Stimulated activated CD4-positive, alpha-beta T cell treated with anti-CD3 and anti-CD28 coated beads, Interleukin-15, amount 100 ng/mL, for 48 hours (primary cell): ENCODE measurements at regions not wholly inside any gene's neighbourhood (a gene's known extent, or its start where the extent isn't known, plus 50 kb on each side); places are given as distances from the start of the nearest gene placed in this dataset.

Experiments used
- DNase-seq, 2 donors: peaks; one replicate each; pipeline ENCODE4 v3.0.0-alpha.2; 2020; ENCODE audit warnings: low read depth in 2 of 2

DNA sequence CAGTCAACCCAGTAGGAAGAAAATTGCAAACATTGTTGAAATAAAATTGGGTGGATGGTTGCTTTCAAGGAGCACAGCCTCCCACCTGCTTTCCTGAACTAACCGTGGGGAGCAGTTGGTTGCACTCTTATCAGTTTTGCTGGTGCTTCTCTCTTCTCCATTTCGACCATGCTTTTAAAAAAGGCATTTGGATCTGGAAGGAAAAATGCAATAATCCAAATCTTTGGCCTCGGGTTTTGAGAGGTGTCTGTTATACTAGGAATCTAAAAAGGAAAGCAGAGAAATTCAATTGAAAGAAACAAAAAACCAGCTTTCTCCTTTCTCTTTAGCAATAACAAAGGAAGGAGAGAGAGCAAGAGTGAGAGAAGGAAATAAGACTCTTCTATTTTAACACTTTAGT is 113.6 kb upstream of the ARGLU1 start:
- DNase-seq = no peak

DNA sequence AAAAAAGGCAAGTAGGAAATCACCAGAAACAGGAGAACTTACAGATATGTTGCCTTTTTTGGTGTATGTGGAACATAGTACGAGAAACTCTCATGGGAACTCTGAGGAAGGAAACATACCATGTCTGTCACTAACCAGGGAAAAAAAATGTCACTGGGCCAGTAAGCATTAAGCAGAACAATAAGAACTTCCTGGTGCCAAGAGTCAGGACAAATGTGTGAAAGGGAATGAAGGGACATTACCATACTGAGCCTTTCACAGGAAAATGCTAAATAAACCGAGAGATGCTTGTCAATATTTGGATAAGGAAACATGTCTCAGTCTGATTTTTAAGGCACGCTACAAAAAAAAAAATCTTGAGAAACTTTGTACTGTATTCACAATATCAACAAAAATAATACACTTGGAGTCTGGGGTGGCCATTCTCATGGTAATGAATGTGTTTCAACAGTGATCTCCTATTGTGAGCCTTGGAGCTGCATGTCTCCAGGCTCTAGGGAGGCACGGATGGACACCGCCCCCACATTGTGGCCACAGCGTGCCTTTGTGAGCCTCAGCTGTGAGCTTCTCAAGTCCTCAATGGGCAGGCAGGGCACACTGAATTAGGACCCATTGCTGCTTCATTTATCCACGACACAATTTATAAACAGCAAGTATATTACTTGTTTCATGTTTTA is 113.0 kb upstream of the ARGLU1 start:
- no peak for DNase-seq

DNA sequence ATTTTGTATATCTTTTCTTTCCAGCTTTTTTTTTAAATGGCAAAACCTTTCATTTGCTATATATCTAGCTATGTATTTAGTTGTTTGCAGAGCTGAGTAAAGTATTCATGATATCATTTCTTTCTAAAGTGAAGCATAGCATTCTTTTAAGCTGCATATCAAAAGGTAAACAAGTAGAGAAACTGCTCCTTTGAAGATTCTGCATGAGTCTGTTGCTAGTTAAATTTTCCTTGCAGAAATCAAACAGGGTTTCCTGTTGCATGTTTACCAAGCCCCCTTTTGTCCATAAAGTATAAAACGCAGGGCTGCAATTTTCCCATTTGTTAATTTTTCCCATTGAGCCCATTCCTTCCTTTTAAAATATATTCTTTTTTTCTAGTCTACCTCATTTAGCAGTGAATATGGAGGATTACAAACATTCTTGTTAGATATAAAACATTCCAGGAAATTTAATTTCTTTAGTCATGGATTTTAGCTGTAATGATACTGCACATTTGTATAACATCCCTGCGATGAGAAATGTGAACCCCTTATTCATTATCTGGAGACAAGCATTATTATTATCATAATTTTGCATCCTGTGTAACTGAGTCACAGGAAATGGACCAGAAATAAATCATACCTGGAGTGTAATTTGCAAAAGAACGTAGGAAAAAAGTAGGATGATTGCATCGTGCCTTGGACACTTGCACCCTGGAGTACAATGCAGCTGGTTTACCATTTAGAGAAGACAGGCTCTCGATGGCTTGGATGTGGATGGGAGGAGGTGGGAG is 110.9 kb upstream of the ARGLU1 start:
- DNase-seq = no peak

DNA sequence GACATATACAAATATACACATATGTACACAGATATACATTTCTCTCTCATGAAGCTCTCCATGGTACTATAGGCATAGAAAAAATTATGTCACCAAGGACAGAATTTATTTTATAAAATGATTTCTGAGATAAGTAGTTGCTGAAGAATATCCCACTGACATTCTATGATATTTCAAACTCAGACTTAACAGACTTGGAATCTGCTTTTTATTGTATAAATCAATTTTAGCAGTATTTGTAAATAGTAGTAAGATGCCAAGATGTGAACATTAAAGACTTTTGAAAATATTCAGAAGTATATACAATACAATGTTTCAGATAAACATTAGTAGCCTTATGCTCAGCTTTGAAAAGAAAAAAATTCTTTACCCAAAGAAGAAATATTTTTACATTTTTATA is 107.4 kb upstream of the ARGLU1 start:
- DNase-seq = no peak

DNA sequence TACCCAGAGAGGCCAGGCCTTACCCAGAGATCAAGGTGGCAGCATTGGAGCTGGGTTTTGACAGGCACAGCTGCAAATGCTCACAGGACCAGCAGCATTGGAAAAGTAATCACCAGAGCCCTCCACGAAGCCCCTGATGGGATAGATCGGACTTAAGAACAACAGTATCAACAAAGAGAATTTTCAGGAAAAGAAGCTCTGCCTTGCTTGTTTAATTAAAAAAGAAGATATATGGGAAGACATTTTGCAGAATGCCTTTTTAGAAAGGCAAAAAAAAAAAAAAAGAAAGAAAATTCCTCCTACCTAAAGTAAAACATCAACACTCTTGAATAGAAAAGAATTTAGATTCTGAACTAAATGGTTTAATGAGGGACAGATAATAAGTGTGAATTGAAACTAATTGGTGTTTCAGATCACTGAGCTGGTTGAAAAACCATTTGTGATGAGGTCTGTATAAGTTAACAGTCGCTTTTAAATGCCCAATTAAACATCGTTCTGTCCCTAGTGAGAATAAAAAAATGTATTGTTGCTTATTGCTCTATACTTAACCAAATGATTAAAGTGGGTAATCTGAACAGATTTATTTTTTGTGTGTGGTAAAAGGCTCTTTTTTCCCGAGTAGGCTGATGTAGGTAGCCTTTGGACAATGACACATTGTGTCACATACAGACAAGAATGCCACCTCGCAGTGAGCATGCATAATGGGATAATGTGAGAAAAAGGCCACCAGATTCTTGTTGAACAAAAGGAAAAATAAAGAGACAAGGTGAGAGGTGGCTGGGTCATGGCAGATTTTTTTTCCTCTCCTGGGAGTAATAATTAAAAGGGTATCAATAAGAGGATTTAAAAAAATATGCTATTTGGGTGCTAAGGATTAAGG is 93.0 kb upstream of the ARGLU1 start:
- no peak for DNase-seq

DNA sequence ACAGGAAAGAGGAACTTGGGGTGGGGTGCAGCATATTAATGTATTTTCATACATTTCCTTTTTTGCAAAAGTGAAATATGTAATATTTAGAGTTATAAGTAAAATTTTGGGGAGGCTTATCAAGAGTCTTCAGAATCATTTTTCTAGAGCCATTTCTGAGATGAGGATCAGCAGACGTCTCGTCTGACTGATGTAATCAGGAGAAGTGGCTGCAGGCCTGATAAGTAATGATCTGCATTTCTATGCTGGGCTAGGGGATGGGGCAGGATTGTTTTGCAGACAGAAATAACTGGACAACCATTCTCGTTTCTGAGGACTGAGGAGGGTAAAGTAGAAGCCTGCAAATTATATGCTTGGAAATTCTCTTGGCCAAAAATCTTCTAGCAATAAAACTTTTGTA is 89.2 kb upstream of the ARGLU1 start:
- no peak for DNase-seq

DNA sequence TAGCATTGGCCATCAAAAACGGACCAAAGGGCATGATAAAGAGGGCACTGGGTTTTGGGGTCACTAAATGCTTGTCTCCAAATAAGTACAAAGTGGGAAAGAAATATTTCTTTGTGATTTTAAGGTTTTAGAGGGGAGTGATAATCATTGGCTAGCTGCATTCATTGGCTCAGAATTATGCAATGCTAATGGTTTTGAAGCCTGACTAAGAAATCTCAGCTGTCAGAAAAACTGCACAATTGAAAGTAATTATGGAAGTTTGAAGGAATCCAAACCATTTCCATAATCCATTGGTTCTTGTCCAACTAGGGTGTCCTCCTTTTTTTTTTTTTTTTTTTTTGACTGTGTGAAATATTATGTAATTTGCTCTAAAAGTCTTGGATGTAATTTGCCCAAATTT is 88.2 kb upstream of the ARGLU1 start:
- DNase-seq = no peak

DNA sequence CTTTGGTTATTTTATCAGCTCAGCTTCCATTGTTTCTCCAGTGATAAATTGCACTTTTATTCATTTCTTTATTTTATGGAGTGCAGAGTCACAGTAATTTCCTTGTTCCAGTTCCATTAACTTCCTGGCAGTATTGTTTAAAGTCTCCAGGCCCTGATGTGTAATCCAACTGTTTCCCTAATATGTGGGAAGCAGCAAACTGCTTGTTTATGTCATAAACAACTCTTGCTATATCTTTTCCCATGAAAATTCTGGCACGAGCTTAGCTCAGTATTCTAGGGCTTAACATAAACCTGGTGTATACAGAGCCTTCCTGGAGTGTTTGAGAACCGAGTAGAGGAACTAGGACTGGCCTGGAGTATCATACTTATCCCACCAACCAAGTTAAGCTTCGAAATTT is 83.5 kb upstream of the ARGLU1 start:
- no peak for DNase-seq

DNA sequence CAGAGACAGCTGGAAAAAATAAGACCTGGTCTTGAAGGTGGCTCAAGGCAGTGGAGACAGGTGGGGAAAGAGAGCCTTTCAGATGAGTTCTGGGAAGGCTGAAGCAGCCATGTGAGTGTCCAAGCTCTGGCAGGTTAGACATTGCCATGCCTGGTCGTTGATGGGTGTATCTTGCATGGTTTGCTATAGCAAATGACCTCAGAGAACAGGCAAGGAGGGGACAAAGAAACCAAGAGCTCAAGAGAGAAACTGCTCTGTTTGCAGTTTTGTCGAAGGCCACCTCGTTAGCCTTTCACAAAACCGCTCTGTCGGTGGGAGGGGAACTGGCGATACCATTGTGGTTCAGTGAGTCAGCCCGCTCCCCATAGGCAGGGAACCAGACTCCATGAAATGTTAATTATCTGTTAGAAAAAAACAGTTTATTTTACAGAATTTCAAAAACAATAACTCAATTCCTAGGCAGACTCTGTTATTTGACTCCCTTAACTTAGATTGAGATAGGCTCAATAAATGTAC is 82.8 kb upstream of the ARGLU1 start:
- no peak for DNase-seq

DNA sequence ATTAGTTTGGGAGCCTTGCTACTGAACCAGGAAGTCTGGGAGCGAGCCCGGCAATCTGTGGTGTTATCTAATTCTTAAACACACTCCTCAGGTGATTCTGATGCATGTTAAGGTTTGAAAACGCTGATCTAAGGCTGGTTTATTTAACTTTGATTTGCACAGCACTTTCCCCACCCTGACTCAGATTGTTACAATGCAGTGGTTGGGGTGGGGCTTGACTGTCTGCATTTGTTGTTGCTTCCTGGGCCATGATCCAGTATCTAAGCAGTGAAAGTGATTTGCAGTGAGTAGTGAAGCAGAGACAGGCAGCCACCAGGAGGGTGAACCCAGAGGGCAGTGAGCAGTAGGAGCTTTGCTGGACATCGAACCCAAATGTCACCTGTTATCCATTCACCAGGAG is 81.6 kb upstream of the ARGLU1 start:
- no peak for DNase-seq

DNA sequence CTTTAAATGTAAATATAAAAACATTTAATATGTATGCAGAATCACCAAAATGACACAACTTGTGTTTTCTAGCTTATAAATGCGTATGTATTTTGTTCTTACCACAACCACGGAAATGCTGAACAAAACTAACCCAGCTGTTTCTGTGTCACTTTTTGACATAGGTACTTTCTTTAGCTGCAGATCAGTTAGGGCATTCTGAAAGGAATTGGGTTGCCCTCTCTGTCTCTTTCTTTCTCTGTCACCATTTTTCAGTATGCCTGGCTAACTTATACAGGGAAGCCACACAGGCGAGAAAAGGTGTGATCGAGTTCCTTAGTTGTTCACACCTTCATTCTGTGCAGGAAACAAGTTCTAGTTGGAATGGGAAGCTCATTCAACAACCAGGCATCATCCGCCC is 72.6 kb upstream of the ARGLU1 start:
- DNase-seq = no peak

DNA sequence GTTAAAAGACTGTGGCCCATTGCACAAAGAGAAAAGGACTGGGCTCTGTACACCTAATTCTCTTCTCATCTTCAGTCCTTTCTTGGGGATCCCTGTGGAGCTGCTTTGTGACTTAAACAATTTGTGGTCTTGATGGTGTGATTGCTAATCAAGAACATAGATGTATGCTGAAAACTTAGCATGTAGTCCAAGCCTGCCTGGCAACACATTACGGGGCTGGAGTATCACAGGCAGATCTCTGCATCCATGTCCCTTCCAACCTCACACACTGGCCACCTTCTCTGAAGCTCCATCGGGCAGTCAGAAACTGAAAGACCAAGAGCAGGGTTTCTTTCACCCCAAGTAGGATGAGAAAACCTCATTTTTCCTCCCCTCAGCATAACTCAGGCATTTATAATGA is 69.6 kb upstream of the ARGLU1 start:
- no peak for DNase-seq

DNA sequence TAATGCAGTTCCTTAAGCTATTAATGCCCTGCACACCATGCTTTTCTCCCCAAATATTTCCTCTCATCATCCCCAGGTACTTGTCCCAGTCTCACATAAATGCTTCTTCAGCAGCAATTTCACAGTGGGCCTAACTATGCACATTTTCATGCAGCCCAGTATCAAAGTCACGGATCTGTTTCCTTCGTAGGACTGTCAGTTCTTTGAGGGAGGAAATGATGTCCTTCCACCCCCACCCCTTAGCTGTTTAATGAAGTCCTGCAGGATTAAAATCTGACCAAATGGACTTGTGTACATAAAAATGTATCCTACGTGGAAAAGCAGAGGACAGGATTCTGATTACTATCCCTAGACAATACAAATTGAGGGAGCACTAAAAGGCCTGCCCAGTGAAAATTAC is 68.6 kb upstream of the ARGLU1 start:
- DNase-seq = no peak

DNA sequence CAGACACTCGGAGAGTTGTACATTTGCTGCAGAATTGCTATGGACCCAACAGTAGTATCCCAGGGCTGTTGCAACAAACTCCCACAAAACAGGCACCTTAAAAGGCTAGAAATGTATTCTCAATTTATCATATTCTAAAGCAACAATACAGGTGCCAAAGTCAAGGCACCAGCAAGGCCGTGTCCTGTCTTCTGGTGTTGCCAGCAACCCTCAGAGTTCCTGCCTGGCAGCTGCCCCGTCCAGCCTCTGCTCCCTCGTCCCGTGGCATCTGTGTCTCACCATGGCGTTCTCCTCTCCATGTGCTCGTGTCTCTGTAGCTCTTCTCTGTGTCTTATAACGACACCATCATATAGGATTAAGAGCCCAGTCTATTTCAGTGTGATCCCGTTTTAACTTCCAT is 67.7 kb upstream of the ARGLU1 start:
- DNase-seq = no peak

DNA sequence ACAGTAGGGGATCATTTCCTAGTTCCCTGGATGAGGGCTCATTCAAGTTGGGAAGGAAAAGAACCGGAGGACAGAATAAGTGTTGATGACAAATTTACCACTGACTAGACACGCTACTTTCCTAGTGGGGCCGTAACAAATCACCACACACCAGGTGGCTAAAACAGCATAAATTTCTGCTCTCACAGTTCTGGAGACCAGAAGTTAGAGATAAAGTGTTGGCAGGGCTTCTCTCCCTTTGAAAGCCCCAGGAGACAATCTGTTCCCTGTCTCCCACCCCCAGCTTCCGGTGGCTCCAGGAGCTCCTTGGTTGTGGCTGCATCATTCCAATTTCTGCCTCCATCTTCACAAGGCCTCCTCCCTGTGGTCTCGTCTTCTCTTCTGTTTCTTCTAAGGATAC is 65.4 kb upstream of the ARGLU1 start:
- no peak for DNase-seq

DNA sequence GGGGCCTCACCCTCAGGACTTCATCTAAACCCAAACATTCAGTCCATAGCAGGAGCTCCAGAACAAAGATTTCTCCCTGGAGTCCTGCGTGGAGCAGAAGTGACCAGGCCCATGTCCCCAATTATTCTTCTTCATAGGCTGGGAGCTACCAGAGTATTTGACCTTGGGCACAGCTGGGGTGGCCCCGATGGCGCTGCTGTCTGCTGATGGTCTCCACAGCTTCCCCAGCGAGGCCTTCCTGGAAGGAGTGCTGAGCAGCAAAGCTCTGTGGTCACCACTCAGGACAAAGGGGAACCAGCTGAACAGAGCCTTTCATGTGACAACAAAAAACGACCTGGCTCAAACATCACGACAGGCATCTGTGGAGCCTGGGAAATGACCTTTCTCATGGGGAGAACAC is 62.7 kb upstream of the ARGLU1 start:
- no peak for DNase-seq

DNA sequence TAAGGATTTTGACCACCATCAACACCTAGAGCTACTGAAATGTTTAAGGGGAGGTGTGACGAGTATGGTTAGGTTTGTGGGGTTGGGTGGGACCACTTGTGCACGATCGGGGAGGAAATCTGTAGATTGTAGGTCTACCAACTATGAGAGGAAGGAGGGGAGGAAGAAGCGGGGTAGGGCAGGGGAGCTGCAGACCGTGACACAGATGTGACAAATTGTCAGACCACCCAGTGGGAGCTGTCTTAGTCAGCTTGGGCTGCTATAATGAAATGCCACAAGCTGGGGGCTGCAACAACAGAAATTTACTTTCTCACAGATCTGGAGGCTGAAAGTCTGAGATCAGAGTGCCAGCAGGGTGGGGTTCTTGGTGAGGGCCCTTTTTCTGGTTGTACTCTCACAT is 62.2 kb upstream of the ARGLU1 start:
- no peak for DNase-seq

DNA sequence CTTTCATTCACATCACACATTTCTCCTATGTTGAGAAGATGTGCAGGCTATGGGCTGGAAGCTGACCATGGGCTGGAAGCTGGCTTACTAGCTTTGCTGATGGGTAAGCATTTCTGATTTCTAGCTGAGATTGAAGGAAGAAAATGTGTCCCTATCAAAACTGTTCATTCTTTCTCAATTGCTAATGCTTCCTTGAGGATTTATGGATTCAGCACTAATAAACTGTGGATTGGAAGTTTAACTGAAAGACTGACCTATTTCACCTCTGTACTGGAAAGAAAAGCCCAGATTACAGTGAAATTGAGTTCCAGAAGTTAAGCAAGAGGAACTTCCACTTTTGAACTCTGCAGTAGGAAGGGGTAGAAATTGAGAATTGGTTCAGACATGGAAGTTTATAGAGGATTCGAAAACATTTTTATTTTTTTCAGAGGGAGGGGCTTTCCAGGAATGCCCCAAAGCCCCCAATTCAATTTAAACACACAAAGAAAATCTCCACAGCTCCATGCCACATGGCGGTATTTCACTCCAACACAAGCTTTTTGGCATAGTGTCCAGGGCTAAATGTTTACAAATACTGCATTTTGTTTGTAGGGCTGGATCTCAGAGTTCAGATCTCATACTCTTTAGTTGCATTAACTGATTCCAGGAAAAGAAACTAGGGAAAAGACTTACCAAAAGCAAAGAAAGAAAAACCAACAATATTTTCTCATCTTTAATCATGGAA is 61.2 kb upstream of the ARGLU1 start:
- DNase-seq = no peak

DNA sequence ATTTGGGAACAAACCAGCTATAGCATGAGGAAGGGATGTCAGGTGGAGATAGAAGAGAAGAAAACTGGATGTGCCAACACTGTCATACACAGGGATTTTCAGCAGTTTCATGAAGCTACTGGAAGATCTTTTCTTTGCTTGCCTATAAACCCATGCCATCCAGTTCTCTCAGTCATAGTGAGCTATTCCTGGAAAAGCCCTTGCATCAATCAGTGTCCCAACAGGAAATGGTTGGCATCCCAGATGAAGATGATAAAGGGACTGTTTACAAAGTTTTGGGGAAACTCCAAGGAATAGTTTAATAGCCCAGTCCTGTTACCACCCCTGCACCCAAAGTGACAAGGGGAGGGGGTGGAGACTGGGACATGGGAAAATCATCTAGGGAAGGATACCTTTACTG is 58.5 kb upstream of the ARGLU1 start:
- no peak for DNase-seq

DNA sequence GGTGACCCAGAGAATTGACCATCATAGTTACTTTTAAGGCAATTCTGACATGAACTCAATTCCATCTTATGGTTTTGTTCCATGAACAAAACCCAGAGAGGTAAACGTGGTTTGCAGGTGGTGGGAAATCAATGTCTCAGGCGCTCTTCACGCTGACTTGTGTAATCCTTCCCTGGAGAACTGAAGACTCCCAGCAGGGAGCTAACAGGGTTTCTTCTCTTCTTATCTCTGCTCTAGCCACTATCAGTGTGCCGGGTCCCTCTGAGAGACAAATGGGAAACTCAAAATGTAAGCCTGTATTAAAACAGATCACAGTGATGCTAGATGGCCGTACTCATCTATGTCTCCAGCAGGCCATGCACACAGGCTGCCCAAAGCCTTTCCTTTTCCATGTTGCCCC is 57.6 kb upstream of the ARGLU1 start:
- no peak for DNase-seq

DNA sequence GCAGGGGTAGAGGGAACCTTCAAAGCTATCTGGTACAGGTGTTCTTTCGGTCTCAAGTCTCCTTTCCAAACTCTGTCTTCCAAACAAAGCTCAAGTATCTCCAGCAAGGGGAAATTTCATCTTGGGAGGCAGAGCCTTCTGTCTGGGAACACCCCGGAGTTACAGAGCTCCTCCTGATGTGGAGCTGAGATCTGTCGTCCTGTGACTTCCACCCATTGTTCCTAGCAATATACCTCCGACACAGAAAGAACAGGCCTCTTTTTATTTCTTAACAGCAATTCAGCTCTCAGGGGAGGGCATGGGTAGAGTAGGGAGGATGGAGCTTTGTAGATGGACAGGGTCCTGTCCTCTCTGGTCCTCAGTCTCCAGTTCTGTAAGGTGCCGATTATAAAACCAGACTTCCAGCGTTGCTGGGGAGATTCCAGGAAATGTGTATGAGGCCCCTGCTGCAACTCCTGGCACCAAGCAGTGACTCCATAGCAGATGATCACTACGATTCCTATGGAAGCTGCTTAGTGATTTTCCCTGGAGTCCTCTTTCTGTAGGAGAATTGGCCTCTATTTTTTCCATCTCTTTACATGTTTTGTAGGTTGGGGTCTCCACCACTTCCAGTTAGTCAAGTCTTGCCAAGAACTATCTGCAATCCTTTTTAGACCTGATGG is 56.0 kb upstream of the ARGLU1 start:
- DNase-seq = no peak
